ENCODE measurements at regions not wholly inside any gene's neighbourhood (a gene's known extent, or its start where the extent isn't known, plus 50 kb on each side); places are given as distances from the start of the nearest gene placed in this dataset.

GRCh38 chr4:19650903-19651864, 600.5 kb upstream of the SLIT2 start:
- Histone ChIP-seq H3K36me3 (ENCODE audit: control insufficient read depth, insufficient read depth, low read length) (no peaks in the 10 kb centered on the region), H3K4me3 (replicated peaks; ENCODE audit: low read depth, low read length) (no peak overlapping the region), H3K27me3 (replicated peaks; ENCODE audit: control insufficient read depth, insufficient read depth, low read length) (no peaks in the 10 kb centered on the region)
- no peak for TF ChIP-seq CTCF (IDR thresholded peaks at IDR 0.05; ENCODE audit: insufficient read depth, low read length, poor library complexity, severe bottlenecking)
- DNase-seq (ENCODE audit: extremely low read depth, insufficient read length): no peak

GRCh38 chr4:19645589-19645988, 606.1 kb upstream of the SLIT2 start:
- Histone ChIP-seq H3K27me3 (replicated peaks; ENCODE audit: control insufficient read depth, insufficient read depth, low read length) (no peaks in the 10 kb centered on the region), H3K36me3 (ENCODE audit: control insufficient read depth, insufficient read depth, low read length) (no peaks in the 10 kb centered on the region), H3K4me3 (replicated peaks; ENCODE audit: low read depth, low read length) (no peak overlapping the region)
- no peak for DNase-seq (ENCODE audit: extremely low read depth, insufficient read length)
- no peak for TF ChIP-seq CTCF (IDR thresholded peaks at IDR 0.05; ENCODE audit: insufficient read depth, low read length, poor library complexity, severe bottlenecking)

- TF ChIP-seq CTCF (IDR thresholded peaks at IDR 0.05; ENCODE audit: insufficient read depth, low read length, poor library complexity, severe bottlenecking): no peak
- Histone ChIP-seq H3K36me3 (ENCODE audit: control insufficient read depth, insufficient read depth, low read length) (no peaks in the 10 kb centered on the region), H3K27me3 (replicated peaks; ENCODE audit: control insufficient read depth, insufficient read depth, low read length) (no peaks in the 10 kb centered on the region), H3K4me3 (replicated peaks; ENCODE audit: low read depth, low read length) (no peak overlapping the region)
- no peak for DNase-seq (ENCODE audit: extremely low read depth, insufficient read length)
Observed at GRCh38 chr4:19636451-19636850, 615.3 kb upstream of the SLIT2 start.

GRCh38 chr4:19631814-19632213, 619.9 kb upstream of the SLIT2 start:
- TF ChIP-seq CTCF (IDR thresholded peaks at IDR 0.05; ENCODE audit: insufficient read depth, low read length, poor library complexity, severe bottlenecking): no peak
- no peaks in the 10 kb centered on the region for H3K36me3 ChIP-seq (ENCODE audit: control insufficient read depth, insufficient read depth, low read length)

GRCh38 chr4:19623866-19624265, 627.8 kb upstream of the SLIT2 start:
- DNase-seq (ENCODE audit: extremely low read depth, insufficient read length): no peak
- Histone ChIP-seq H3K4me3 (replicated peaks; ENCODE audit: low read depth, low read length) (no peak overlapping the region), H3K27me3 (replicated peaks; ENCODE audit: control insufficient read depth, insufficient read depth, low read length) (no peaks in the 10 kb centered on the region), H3K36me3 (ENCODE audit: control insufficient read depth, insufficient read depth, low read length) (no peaks in the 10 kb centered on the region)
- TF ChIP-seq CTCF (IDR thresholded peaks at IDR 0.05; ENCODE audit: insufficient read depth, low read length, poor library complexity, severe bottlenecking): no peak

More at GRCh38 chr4:19631814-19632213, 619.9 kb upstream of the SLIT2 start:
- no peak for DNase-seq (ENCODE audit: extremely low read depth, insufficient read length)
- Histone ChIP-seq H3K4me3 (replicated peaks; ENCODE audit: low read depth, low read length) (no peak overlapping the region), H3K27me3 (replicated peaks; ENCODE audit: control insufficient read depth, insufficient read depth, low read length) (no peaks in the 10 kb centered on the region)

All from GM06990 (cell line).